GM21576 (cell line): ENCODE measurements at regions not wholly inside any gene's neighbourhood (a gene's known extent, or its start where the extent isn't known, plus 50 kb on each side); places are given as distances from the start of the nearest gene placed in this dataset.
"Not testable (repeated sequence)": the region's sequence is repeated elsewhere in the genome, so short reads cannot be mapped to it uniquely, and the experiment has no call there.

Experiments
- ATAC-seq: cut with Tn5 transposase; IDR thresholded peaks from one replicate; pipeline ENCODE4 v1.9.1; 2021; ENCODE audit warnings: mild to moderate bottlenecking, moderate library complexity; ENCODE audit not compliant: unreplicated experiment

DNA sequence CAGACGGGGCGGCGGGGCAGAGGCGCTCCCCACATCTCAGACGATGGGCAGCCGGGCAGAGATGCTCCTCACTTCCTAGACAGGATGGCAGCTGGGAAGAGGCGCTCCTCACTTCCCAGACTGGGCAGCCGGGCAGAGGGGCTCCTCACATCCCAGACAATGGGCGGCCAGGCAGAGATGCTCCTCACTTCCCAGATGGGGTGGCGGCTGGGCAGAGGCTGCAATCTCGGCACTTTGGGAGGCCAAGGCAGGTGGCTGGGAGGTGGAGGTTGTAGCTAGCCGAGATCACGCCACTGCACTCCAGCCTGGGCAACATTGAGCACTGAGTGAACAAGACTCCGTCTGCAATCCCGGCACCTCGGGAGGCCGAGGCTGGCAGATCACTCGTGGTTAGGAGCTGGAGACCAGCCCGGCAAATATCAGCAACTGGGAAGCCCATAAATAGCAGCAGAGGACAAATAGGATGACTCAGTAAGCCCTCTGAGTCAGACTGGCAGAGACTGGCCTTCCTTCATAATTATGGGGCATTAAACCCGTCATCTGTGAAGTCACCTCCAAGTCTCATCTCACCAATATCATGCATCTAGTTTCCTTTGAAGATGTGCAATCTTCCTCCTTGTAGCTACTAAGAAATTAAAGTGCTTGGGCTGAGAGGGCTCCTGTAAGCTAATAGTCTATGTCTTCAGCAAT, 337.3 kb downstream of the GOLGA6L6 start:
- not testable (repeated sequence) for ATAC-seq

DNA sequence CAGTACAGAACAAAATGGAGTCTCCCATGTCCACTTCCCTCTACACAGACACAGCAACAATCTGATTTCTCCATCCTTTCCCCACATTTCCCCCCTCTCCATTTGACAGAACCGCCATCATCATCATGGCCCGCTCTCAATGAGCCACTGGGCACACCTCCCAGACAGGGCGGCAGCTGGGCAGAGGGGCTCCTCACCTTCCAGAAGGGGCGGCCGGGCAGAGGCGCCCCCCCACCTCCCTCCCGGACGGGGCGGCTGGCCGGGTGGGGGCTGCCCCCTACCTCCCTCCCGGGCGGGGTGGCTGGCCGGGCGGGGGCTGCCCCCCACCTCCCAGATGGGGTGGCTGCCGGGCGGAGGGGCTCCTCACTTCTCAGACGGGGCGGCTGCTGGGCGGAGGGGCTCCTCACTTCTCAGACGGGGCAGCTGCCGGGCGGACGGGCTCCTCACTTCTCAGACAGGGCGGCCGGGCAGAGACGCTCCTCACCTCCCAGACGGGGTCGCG, 337.9 kb downstream of the GOLGA6L6 start:
- not testable (repeated sequence) for ATAC-seq

DNA sequence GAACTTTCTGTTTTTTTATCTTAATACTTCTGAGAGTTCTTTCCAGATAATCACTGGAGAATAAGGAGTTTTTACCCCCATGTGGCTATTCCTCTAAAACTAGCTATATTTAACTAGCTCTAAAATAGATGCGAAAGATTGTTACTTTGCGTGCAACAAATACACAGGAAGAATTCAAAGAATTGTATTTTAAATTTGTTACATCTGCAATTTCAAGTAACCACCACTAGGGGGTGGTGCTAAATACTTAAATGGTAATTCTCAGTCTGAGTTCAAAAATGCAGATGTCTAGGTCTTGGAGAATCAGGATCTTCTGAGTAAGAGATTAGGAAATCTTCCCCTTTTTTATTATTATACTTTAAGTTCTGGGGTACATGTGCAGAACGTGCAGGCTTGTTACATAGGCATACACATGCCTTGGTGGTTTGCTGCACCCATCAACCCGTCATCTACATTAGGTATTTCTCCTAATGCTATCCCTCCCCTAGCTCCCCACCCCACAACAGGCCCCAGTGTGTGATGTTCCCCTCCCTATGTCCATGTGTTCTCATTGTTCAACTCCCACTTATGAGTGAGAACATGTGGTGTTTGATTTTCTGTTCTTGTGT, 346.9 kb downstream of the GOLGA6L6 start:
- not testable (repeated sequence) for ATAC-seq

DNA sequence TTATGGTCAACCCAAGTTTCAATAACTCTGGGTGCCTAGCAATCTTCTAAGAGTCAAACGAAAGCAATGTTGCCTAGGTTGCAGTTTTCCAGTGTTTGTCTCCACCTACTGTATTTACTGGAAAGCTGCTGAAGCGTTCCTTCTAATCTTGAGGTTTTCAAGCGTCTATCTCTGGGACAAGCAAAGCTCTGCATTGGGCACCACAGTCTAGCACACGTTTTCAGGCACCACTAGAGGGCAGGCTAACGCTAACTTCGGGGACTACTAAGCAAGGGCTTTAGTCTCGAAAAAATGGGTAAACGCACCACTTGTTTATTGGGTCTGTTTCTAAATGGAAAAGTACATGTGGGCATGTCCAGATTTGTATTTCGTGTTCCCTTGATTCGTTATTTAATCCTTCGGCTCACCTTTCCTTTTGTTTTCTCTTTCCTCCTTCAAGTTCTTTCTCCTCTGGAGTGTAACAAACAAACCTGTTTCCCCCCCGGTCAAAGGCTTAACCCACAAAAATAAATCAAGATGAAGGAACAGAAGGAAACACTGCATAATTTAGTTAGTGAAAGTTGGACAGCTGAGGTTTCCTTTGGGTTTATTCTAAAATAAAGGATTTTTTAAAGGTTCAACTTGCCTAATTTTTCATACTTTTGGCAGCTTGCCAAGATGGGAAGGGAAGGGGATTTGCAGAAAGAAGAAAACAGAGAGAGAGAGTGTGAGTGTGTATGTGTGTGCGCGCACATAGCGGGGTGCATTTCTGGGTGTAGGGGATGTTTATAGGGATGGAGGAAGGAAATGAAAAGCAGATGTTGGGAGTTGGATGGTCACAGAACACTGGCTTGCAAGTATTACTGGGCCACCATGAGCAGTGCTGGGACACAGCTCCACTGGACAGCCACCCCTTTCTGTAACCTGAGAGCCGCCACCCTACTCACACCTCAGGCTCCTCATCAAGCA, 348.3 kb downstream of the GOLGA6L6 start:
- ATAC-seq = peak; percentile 85

DNA sequence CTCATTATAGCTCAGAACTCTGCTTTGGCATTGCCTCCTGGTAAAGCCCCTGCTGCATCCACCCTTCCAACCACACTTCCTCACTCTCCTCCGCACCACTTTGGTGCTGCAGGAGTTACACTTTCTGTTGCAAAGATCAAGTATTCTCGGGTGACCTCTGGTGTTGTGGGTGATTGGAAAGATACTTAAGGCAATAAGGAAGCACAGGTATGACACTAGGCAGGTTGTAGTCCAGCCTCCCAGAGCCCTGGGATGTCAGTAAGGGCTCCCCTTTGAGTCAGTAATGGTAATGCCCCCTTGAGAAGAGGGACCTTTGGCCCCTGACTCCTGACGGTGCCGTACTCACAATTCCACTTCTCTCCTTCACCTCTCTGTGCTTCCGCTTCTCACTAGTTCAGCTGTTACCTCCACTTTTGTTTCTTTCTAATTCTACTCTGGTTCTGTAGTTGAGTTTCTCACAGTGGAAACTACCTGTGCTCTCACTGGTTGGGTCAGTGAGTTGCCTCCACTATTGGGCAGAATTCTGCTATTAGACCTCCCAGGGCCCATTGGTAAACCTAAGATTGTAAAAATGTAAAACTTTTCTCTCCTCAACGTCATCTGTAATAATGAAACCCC, 350.0 kb downstream of the GOLGA6L6 start:
- ATAC-seq = not testable (repeated sequence)

DNA sequence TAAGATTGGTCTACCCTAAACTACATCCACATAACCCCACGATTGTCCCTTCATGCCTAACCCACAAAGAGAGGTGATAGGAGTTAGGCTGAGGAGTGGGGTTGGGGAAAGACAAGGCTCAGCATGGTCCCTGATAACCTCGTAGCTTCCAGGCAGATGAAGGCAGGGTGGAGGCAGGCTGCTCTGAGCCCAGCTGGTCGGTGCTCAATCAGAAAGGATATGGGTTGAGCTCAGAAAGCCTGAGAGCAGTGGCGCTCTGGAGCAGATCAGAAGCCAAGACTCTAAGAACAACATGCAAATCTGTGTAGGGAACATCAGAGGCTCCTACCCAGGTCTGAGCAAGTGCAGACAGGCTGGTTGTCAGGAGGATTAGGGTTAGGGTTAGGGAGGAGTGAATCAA, 353.0 kb downstream of the GOLGA6L6 start:
- not testable (repeated sequence) for ATAC-seq

DNA sequence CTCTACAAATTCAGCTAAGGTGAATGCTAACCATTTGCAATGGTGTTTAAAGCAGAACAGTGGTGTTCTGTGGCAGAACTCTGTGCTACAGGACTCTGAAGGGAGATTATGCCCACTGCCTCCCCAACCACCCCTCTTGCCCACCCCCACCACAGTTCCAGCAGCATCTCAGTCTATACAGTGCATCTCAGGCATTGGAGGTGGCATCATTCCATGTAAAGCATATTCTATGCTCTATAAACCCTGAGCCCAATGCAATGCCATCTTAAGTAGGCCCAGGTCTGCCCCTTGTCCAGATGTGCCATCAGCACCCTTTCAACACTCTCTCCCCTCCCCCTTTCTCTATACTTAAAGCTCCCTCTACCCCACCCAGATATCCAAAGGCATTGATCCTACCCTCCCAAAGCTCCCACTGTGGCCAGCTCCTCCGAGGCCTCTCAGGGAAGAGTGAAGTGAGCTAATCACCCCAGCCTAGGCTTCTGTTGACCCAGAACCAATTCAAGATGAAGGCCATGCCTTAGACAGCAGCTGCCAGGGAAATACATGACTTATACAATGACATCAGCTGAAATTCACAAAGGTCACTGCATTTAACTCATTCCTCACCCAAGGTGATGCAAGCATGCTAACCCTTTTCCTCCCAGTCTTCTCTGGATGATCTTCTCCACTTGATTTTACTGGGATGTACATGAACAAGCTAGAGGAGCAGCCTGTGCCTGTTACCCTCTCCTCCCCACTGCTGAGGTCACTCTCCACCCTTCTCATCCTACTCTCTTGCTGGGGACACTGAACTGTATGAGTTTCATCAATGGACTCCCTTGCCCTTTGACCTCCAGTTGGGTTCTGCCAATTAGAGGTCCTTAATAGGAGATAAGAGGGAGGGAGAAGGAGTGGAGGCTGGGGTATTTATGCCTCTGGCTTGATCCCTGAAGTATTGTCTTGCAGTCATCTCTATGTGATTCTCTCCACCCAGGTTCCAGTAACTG, 353.9 kb downstream of the GOLGA6L6 start:
- ATAC-seq = not testable (repeated sequence)

DNA sequence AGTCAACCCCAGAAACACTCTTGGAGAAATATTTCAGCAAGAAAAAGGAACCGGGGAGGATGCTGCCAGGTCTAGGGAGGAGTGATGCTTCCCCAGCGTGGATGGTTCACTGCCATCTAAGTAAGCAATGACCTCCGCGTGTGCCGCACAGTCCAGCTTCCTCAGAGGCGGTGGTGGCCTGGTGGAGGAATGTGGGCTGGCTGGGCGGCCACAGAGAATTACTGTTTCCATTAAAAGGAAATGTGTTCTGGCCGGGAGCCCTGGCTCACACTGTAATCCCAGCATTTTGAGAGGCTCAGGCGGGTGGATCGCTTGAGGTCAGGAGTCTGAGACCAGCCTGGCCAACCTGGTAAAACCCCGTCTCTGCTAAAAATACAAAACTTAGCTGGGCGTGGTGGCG, 356.7 kb downstream of the GOLGA6L6 start:
- not testable (repeated sequence) for ATAC-seq

DNA sequence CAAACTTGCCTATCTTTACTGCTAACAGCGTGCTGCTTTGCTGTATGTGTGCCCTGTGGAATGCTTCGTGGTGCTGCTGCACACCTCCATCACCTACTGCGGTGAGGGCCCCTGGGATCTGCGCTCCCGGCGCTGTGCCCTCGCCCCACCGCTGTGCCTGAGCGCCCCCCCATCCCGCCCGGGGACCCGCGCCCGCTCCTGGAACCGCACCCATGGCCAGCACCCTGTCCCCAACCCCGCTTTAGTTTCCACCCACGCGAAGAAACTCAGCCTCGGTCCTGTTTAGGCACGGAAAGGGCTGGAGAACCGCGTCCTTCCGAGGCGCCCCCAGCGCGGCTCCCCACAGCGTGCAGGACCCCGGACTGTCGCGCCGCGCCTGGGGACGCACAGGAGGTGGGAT, 373.4 kb downstream of the GOLGA6L6 start:
- ATAC-seq = not testable (repeated sequence)

DNA sequence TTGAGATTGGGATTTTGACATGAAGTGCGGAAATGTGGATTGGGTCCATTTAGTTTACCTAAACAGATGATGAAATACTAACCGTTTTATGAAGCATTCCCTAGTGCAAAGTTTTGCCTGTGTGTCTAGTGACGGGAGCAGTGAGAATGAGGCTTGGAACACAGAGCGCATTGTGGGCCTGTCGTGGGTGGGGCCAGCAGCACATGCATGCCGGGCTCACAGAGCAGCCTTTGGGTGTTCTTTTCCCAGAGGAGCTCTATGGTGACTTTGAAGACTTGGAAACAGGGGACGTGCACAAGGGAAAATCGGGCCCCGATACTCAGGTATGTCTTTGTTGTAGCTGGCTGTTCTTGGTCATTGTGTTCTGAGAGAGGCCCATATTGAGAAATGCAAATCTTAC, 388.1 kb downstream of the GOLGA6L6 start:
- not testable (repeated sequence) for ATAC-seq

DNA sequence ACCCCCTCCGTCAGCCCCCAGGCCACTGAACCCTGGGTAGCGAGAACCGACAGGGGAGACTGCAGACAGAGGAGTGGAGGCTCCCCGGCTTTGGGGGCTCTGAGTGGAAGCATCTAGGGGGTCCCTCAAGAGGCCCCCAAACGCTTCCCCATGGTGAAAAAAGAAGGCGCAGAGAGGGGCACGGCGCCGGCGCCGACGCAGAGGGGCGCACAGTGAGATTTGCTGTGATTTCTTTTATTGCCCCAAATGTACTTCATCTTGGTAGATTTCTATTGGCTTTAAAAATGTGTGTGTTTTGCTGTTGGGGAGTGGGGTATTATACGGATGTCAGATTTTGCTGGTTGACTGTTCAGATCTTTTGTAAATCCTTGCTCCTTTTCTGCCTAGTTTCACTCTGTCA, 392.9 kb downstream of the GOLGA6L6 start:
- ATAC-seq = not testable (repeated sequence)

DNA sequence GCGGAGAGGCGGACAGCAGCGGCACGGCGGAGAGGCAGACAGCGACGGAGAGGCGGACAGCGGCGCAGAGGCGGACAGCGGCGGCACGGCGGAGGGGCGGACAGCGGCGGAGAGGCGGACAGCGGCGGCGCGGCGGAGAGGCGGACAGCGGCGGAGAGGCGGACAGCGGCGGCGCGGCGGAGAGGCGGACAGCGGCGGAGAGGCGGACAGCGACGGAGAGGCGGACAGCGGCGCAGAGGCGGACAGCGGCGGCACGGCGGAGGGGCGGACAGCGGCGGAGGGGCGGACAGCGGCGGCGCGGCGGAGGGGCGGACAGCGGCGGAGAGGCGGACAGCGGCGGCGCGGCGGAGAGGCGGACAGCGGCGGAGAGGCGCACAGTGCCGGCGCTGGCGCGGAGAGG, 393.6 kb downstream of the GOLGA6L6 start:
- not testable (repeated sequence) for ATAC-seq

DNA sequence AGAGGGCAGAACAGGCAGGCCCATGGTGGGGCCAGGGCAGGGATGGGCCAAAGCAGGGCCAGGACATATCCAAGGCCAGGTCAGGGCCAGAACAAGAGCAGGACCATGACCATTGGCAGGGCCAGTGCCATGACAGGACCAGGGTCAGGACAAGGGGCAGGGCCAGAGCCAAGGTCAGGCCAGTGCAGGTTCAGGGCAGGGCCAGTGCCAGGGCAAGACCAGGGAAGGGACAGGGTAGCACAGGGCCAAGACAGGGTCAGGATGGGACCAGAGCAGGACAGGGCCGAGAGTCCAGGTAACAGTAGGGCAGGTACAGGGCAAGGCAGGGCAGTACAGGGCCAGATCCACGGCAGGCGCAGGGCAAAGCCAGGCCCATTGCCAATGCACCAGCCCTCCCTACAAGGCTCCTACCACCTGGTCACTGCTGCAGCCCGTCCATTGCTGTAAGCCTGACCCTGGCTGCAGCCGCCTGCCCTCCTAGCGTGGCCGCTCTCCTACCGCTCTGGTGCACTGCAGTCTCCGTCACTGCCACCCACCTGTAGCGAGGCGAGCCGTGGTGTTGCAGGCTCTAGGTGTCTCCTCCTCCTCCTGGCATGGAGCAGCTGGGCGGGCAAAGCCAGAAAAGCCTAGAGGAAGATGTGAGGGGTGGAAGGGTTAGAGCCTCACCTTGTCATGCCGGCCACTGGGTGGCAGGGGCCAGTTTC, 397.1 kb downstream of the GOLGA6L6 start:
- not testable (repeated sequence) for ATAC-seq

DNA sequence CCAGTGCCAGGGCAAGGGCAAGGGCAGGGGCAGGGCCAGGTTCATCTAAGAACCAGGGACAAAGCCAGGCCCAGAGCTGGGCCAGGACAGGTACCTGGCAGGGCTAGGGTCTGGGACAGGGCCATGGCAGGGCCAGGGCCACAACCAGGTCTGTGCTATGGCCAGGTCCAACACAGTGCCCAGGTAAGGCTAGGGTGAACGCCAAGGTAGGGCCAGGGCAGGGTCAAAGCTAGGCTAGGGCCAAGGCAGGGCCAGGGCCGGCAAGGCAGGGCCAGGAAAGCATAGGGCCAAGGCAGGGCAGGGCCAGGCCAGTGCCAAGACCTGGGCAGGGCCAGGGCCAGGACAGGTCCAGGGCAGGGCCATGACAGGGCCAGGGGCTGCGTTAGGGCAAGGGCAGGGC, 398.7 kb downstream of the GOLGA6L6 start:
- not testable (repeated sequence) for ATAC-seq

DNA sequence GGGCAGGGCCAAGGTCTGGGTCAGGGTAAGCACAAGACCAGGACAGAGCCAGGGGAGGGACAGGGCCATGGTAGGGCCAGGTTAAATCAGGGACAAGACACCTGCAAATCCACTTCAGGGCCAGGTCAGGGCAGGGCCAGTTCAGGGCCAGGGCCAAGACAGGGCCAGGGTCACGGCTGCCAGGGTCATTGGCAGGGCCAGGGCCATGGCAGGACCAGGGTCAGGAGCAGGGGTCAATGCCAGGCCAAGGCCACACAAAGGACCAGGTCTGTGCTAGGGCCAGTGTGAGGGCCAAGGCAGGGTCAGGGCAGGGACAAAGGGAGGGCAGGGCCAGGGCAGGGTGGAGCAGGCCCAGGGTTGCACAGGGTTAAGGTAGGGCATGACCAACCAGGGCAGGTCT, 399.2 kb downstream of the GOLGA6L6 start:
- ATAC-seq = not testable (repeated sequence)

DNA sequence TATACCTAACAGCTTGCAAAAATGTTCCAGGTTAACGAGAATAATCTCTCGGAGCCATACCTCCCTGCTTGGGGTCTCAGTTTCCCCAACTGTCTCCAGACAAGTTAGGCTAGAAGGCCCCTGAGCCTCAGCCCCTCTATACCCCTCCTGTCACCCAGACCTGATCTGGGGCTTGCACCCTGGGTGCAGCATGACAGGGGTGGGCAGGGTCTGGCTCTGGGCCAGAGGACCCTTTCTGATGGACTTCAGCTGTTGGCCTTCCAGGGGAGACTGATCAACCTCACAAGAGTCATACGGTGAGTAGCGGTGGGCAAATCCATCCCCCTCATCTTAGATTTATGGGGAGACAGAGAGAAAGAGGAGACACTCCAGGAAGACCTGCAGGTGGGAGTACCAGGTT, 416.9 kb downstream of the GOLGA6L6 start:
- ATAC-seq = not testable (repeated sequence)

DNA sequence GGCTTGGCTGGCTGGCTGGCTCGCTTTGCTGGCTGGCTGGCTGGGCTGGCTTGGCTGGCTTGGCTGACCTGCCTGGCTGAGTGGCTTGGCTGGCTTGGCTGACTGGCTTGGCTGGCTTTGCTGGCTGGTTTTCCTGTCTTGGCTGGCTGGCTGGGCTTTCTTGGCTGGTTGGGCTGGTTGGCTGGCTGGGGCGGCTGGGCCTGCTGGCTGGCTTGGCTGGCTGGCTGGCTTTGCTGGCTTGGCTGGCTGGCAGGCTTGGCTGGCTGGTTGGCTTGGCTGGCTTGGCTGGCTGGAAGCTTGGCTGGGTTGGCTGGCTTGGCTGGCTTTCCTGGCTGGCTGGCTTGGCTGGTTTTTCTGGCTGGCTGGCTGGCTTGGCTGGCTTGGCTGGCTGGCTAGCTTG, 435.6 kb downstream of the GOLGA6L6 start:
- ATAC-seq = no peak

DNA sequence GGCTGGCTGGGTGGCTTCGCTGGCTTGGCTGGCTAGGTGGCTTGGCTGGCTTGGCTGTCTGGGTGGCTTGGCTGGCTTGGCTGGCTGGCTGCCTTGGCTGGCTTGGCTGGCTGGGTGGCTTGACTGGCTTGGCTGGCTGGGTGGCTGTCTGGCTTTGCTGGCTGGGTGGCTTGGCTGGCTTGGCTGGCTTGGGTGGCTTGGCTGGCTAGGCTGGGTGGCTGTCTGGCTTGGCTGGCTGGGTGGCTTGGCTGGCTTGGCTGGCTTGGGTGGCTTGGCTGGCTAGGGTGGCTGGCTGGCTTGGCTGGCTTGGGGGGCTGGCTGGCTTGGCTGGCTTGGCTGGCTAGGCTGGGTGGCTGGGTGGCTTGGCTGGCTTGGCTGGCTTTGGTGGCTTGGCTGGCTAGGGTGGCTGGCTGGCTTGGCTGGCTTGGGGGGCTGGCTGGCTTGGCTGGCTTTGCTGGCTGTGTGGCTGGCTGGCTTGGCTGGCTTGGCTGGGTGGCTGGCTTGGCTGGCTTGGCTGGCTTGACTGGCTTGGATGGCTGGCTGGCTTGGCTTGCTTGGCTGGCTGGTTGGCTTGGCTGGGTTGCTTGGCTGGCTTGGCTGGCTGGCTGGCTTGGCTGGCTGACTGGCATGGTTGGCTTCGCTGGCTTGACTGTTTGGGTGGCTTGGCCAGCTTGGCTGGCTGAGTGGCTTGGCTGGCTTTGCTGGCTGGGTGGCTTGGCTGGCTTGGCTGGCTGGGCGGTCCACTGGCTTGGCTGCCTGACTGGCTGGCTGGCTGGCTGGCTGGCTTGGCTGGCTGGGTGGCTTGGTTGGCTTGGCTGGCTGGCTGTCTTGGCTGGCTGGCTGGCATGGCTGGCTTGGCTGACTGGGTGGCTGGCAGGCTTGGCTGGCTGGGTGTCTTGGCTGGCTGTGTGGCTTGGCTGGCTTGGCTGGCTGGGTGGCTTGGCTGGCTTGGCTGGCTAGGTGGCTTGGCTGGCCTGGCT, 436.3 kb downstream of the GOLGA6L6 start:
- not testable (repeated sequence) for ATAC-seq
